ENCODE measurements at regions not wholly inside any gene's neighbourhood (a gene's known extent, or its start where the extent isn't known, plus 50 kb on each side); places are given as distances from the start of the nearest gene placed in this dataset.

DNA sequence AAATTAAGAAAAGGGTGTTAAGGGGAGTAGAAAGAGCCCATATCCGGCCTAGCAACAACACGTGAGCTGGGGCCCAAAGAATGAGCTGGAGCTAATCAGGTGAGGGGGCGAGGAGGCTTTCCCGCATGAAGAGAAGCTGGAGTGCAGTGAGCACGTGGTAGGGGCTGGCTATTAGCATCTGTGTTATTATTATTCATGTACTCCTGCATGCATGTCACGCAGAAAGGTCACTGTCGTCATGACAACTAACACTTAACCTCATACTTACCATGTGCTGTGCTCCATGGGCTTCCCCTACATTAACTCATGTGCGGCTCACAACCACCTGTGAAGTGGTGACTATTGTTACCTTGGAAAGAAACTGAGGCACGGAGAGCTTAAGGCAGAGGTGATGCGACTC, 227.6 kb upstream of the UBL3 start:
- TF ChIP-seq EZH2 (IDR thresholded peaks at IDR 0.05; ENCODE audit: insufficient read depth, poor library complexity, severe bottlenecking) (no peak), EZH2phosphoT487 (IDR thresholded peaks at IDR 0.05; ENCODE audit: insufficient read depth, low read depth) (no peak)
